VCaP (cell line): ENCODE measurements at regions not wholly inside any gene's neighbourhood (a gene's known extent, or its start where the extent isn't known, plus 50 kb on each side); places are given as distances from the start of the nearest gene placed in this dataset.

ENCODE experiments used
- H3K27ac ChIP-seq: fragments of 450-650 bp; 2 replicates; pipeline ENCODE4 v1.5.1; 2017
- TF ChIP-seq, protein P1 (sequence below): fragments of 450-650 bp; conservative IDR thresholded peaks from 2 replicates; pipeline ENCODE4 v1.5.1; 2017; ENCODE audit warnings: mild to moderate bottlenecking, moderate library complexity

DNA sequence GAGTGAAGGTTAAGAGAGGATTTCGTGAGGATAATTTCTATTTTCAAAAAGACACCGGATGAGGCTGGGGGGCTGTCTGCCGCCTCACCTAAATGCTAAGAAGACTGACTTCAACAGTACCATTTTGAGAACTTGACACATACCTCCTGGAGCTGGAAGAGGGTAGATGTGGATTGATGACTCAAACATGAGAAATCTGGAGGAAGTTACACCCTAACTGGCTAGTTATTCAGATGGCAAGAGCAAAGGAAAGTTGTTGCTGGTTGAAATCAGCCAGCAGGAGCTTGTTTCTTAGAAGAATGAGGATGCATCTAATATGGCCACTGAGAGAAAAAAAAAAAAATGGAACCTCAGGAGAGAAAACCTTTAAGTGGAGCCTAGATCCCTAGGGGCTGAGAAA lies 76.2 kb upstream of the KIAA1217 start:
- TF ChIP-seq, protein P1, sequence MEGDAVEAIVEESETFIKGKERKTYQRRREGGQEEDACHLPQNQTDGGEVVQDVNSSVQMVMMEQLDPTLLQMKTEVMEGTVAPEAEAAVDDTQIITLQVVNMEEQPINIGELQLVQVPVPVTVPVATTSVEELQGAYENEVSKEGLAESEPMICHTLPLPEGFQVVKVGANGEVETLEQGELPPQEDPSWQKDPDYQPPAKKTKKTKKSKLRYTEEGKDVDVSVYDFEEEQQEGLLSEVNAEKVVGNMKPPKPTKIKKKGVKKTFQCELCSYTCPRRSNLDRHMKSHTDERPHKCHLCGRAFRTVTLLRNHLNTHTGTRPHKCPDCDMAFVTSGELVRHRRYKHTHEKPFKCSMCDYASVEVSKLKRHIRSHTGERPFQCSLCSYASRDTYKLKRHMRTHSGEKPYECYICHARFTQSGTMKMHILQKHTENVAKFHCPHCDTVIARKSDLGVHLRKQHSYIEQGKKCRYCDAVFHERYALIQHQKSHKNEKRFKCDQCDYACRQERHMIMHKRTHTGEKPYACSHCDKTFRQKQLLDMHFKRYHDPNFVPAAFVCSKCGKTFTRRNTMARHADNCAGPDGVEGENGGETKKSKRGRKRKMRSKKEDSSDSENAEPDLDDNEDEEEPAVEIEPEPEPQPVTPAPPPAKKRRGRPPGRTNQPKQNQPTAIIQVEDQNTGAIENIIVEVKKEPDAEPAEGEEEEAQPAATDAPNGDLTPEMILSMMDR = no peak
- no peak overlapping the region for H3K27ac ChIP-seq

DNA sequence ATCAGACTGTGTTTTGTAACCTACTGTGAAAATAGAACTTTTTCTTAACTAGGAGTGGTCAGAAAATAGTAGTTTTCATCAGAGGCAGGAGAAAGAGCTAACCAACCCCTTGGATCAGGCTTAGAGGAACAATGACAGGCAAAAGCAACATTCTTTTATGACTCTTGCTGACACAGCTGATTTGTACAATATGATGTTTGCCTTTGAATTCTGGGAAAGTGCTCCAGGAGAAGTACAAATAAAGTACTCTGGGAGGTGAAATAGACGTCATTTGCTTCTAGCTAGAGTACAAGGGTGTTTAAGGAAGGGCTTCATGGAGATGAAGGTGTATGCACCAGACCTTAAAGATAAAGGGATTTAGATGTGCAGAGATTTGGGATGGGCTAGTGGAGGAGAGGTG lies 75.1 kb upstream of the KIAA1217 start:
- H3K27ac ChIP-seq = no peak overlapping the region
- TF ChIP-seq, protein P1 = no peak

DNA sequence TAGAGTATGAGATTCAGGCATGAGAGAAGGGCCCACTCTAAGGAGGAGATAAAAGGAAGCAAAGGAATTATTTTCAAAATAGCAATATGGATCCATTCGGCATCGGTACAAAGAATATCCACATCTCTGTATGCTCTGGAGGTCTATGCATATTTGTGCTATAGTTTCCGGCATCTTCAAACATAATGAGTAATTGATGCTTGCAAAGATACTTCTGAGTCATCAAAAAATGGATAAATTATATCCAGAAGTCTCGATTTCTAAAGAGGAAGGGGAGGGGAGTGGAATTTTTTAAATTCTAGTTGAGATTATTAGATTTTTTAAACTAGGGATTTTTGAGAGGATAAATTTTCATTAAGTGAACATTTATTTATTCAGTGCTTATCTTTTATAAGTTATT lies 72.9 kb upstream of the KIAA1217 start:
- H3K27ac ChIP-seq = no peak overlapping the region
- TF ChIP-seq, protein P1 = no peak

DNA sequence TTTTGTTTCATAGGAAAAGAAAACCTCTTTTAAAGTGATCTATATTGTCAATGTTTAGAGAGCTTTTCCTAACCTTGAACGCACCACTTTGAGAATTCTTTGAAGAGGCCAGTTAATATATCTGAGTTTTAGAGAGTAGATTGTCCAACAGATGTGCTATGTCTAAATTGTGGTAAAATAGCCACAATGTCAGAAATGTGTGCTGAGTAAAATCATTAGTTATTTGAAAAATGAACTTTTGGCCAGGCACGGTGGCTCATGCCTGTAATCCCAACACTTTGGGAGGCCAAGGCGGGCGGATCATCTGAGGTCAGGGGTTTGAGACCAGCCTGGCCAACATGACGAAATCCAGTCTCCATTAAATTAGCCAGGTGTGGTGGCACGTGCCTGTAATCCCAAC lies 61.6 kb upstream of the KIAA1217 start:
- no peak overlapping the region for H3K27ac ChIP-seq
- TF ChIP-seq, protein P1 = no peak

DNA sequence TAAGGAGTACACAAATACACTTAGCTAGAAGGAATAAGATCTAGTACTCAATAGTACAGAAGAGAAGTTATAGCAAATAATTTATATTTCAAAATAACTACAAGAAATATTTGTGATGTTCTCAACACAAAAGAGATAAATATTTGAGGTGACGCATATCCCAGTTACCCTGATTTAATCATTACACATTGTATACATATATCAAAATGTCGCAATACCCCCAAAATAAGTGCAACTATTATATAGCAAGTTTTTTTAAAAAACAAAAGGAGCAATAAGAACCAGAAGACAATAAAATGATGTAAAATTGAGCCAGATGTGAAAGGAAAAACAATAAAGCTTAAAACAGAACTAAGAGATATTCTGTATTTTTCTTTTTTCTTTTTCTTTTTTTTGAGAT lies 59.3 kb upstream of the KIAA1217 start:
- TF ChIP-seq, protein P1 = no peak
- no peak overlapping the region for H3K27ac ChIP-seq

DNA sequence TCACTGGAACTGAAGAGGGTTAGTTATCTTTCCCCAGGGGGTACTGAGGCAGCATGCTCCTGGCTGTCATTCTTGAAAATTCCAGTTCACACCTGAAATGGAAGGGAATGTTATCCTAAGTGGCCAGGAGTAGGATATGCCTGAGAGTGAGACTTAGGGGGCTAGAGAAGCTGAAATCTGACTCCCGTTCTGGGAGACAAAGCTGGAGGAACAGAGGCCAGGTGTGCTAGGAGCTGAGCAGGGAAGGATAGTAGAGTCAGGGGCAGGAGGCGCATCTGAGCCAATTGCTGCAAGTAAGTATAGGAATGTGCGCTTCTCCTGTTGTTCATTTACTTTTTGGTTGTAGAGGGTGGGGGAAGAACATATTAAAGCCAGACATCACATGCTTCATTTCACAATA lies 58.1 kb upstream of the KIAA1217 start:
- H3K27ac ChIP-seq = no peak overlapping the region
- TF ChIP-seq, protein P1 = no peak

DNA sequence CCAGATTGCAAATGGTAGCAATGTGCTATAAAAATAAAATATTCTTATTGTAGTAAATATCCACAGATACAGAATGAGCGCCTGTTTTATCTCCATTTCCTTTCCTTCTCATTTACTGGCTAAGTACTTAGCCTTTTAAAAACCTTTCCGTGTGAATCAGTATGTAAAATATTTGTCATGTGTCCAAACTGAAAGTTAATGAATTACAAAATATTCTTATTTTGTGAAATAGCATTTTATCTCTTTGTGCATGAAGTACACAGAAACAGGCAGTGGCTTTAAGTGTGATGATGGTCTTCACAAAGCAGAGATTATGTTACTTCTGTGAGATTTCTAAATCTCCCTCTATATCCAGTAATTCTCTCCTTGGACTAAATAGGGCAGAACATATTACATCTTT lies 56.7 kb upstream of the KIAA1217 start:
- TF ChIP-seq, protein P1 = no peak
- no peak overlapping the region for H3K27ac ChIP-seq

DNA sequence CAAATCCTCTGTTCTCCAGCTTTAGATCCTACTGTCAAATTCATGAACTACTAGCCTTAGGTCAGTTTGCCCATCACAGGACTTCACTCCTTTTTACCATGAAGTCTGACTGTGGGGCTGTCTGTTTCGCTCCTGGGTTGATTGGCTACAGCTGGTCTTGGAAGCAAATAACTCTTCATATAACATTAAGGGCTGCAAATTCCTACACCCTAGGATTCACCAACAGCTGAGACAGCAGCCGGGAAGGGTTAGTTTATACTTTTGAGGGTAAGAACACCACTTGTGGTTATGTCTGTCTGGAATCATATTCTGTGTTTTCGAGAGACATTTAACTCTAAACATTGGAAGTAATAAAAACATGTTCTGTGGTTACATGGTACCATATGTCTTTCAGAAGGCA lies 55.9 kb upstream of the KIAA1217 start:
- TF ChIP-seq, protein P1 = no peak
- H3K27ac ChIP-seq = peak overlapping the region; percentile 24
